LNCaP clone FGC (cell line): ENCODE measurements at regions not wholly inside any gene's neighbourhood (a gene's known extent, or its start where the extent isn't known, plus 50 kb on each side); places are given as distances from the start of the nearest gene placed in this dataset.

Experiments
- DNase-seq: peaks from one replicate; pipeline ENCODE4 v3.0.0-alpha.2; 2011; ENCODE audit warnings: low read depth
- H3K4me3 ChIP-seq: 2 replicates; pipeline ENCODE4 v1.5.1; 2011; ENCODE audit warnings: mild to moderate bottlenecking, low read depth, low read length, control low read depth
- TF ChIP-seq, protein P1 (sequence below): IDR thresholded peaks from 2 replicates; pipeline ENCODE4 v1.5.1; 2012; ENCODE audit warnings: mild to moderate bottlenecking; ENCODE audit not compliant: control insufficient read depth, insufficient read depth; ENCODE audit errors: extremely low read depth

DNA sequence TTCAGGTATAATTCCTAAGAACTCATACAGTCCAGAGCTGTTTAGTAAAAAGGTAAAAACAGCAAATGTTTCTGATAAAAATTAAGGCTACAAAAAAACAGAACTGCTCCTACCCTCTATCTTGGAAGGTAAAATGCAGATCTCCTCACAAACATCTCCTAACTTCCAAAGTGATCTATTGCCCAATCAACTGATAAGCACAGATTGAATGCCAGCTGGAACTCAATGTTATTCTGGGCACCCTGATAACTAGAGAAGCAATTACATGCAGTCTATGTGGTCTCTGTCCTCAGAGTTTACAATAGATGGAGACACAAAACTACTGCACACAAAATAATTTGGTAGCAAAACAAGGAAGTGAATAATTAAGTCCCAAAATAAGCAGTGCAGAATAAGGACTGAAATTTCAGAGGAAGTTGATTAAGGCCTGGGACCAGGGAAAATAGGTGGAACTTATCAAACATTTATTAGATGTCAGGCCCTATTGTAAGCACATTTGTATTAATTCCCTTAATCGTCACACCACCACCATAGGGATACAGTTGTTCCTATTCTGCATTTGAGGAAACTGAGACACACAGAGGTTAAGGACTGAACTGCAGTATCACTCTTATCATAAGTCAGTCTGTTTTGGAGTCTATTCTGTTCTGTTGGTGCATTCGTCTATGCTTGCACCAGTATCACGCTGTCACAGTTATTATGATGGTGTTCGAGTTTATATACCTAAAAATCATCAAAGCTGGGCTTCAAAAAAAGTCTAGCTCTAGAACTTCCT is 102.2 kb upstream of the TARS1 start:
- DNase-seq = no peak
- H3K4me3 ChIP-seq = no peak overlapping the region
- TF ChIP-seq, protein P1, sequence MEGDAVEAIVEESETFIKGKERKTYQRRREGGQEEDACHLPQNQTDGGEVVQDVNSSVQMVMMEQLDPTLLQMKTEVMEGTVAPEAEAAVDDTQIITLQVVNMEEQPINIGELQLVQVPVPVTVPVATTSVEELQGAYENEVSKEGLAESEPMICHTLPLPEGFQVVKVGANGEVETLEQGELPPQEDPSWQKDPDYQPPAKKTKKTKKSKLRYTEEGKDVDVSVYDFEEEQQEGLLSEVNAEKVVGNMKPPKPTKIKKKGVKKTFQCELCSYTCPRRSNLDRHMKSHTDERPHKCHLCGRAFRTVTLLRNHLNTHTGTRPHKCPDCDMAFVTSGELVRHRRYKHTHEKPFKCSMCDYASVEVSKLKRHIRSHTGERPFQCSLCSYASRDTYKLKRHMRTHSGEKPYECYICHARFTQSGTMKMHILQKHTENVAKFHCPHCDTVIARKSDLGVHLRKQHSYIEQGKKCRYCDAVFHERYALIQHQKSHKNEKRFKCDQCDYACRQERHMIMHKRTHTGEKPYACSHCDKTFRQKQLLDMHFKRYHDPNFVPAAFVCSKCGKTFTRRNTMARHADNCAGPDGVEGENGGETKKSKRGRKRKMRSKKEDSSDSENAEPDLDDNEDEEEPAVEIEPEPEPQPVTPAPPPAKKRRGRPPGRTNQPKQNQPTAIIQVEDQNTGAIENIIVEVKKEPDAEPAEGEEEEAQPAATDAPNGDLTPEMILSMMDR = no peak

DNA sequence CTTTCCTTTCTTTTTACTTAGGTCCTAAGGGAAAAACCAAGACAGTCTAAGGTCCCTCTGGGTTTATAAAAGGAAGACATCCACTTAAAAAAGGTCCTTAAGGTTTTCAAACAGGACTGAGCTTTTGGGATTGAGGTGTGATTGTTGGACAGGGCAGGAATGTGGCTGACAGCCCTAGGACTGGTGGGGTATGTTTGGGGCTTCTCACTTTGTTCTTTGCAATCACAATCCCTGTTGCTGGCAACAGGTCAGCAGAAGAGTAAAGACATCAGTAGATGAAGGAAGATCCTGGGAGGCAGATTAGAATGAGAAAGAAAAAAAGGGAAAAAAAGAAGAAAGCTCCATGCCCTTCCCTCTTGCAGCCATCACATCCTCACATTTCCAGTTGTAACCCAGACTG is 101.4 kb upstream of the TARS1 start:
- H3K4me3 ChIP-seq = no peak overlapping the region
- TF ChIP-seq, protein P1 = no peak
- DNase-seq = no peak

DNA sequence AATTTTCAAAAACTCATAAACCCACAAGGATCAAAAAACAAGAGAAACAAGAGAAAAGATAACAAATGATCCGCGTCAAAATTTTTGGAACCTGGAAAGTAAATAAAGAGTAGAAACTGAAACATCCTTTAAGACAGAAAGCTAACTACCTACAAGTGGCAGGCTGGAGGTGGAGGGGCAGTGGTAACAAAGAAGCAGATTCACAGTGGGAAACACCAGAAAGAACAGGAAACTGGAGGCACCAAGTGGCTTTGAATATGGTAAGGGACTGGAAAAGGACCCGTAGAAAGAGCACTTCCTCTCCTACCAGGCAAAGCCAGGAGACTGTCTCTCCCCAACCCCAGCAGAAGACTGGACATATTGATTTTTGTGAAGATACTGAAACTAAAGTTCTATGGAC is 100.6 kb upstream of the TARS1 start:
- DNase-seq = no peak
- H3K4me3 ChIP-seq = no peak overlapping the region
- TF ChIP-seq, protein P1 = no peak

DNA sequence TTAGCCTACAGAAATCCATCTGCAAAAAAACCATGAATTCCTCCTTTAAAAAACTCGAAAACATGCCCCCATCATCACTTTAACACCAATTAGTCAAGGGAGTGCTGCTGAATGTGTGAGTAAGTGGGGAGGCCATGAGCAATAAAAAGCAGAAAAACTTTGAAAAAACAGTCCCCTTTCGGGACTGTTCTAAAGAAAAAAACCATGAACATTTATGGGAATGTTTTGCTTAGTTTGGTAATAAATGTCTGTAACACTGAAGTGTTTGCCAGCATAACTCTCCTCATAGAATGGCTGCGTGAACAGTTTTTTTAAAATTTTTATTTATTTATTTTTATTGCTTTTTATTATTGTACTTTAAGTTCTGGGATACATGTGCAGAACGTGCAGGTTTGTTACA is 99.4 kb upstream of the TARS1 start:
- H3K4me3 ChIP-seq = no peak overlapping the region
- TF ChIP-seq, protein P1 = no peak
- DNase-seq = no peak

DNA sequence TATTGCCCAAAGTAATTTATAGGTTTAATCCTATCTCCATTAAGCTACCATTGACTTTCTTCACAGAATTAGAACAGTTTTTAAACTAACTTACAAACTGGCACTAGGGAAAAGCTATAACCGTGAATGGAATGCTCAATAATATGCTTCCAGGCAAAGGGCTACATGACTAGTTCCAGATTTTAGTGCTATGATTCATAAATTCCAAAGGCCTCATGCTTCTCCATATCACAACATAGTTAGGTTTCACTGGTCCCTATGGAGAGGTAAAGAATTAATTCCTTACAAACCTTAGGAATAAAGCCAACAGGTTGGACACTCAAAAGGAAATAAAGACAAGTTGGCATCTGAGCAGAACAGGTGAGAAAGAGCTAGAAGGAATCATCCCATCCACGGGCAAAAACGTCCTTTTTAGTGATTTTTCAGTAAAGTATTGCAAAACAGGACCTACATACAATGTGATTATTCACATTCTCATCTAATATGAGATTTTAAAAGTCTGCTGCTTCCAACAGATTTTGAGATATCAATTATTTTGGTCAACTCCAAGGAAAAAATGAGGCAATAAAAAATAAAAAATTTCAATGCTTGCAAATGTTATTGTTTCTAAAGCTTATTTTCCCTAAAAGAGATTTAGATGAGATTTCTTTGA is 97.0 kb upstream of the TARS1 start:
- H3K4me3 ChIP-seq = no peak overlapping the region
- TF ChIP-seq, protein P1 = no peak
- no peak for DNase-seq

DNA sequence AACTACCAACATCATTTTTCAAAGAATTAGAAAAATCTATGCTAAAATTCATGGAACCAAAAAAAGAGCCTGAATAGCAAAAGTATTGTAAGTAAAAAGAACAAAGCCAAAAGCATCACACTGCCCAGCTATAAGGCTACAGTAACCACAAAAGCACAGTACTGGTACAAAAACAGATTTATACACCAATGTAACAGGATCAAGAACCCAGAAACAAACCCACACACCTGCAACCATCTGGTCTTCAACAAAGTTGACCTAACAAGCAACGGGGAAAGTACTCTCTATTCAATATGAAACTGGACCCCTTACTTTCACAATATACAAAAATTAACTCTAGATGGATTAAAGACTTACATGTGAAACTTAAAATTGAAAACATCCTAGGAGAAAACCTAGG is 94.2 kb upstream of the TARS1 start:
- TF ChIP-seq, protein P1 = no peak
- no peak overlapping the region for H3K4me3 ChIP-seq
- DNase-seq = no peak
